K562 (cell line): ENCODE measurements at regions not wholly inside any gene's neighbourhood (a gene's known extent, or its start where the extent isn't known, plus 50 kb on each side); places are given as distances from the start of the nearest gene placed in this dataset.

Experiments
- ATAC-seq: fragments of 200-7000 bp; cut with Tn5 transposase; 3 replicates; pipeline ENCODE4 v1.9.1; 2020; ENCODE audit warnings: moderate library complexity
- BruUV-seq: library from RNA; stranded (reverse); fragments of 400-500 nt; replicated peaks from 2 replicates; lab custom pipeline; 2021; lab: Mats Ljungman, UMichigan
- CTCF ChIA-PET: fragments of 300-600 bp; formaldehyde crosslinking; extraction: SDS; loops from one replicate; lab custom pipeline; 2021; ENCODE audit warnings: low intra/inter-chr PET ratio; lab: Yijun Ruan, JAX
- POLR2A ChIA-PET: fragments of 300-600, 350-650 bp; sonication (Branson Sonifier 250); formaldehyde crosslinking; extraction: SDS; loops from one replicate; lab custom pipeline; 2021; ENCODE audit warnings: antibody characterized with exemption, inconsistent platforms; lab: Yijun Ruan, JAX
- DNase-seq, 4 experiments: peaks; one replicate each; pipeline versions ENCODE4 v3.0.0 to v3.0.0-alpha.2; 2011 to 2018; ENCODE audit warnings: low spot score in 3 of 4, mixed read lengths in 3 of 4; ENCODE audit errors: extremely low read depth in 1 of 4
- FAIRE-seq: peaks from 2 replicates; lab custom pipeline; 2011; peaks lifted over from hg19 to GRCh38; lab: Jason Lieb, UNC
- H2AFZ ChIP-seq: 2 replicates; pipeline ENCODE4 v1.6.0; 2011; ENCODE audit warnings: low read depth, low read length, control low read depth, inconsistent platforms
- H3K27ac ChIP-seq: fragments of 200-600 bp; 3 replicates; pipeline ENCODE4 v1.8.0; 2011; ENCODE audit warnings: low read depth, mild to moderate bottlenecking, control low read depth, inconsistent platforms, low read length, moderate library complexity, mixed read lengths; ENCODE audit errors: extremely low read depth
- H3K27me3 ChIP-seq, 2 experiments: fragments of 300-600 bp in 1 of 2; 2 replicates in 1 of 2; 3 replicates in 1 of 2; pipeline versions ENCODE4 v1.6.0 to v1.8.0; 2011; ENCODE audit warnings: inconsistent platforms in 2 of 2, low read length in 2 of 2, mild to moderate bottlenecking in 1 of 2, mixed read lengths in 1 of 2, moderate library complexity in 1 of 2; ENCODE audit not compliant: control insufficient read depth in 2 of 2, insufficient read depth in 2 of 2
- H3K36me3 ChIP-seq: fragments of 300-600 bp; 3 replicates; pipeline ENCODE4 v1.8.0; 2011; ENCODE audit warnings: mild to moderate bottlenecking, low read length, inconsistent platforms; ENCODE audit not compliant: control insufficient read depth, insufficient read depth
- H3K4me1 ChIP-seq, 2 experiments: fragments of 200-600 bp in 1 of 2; replicated peaks in 1 of 2; 2 replicates in 1 of 2; 3 replicates in 1 of 2; pipeline versions ENCODE4 v1.5.1 to v1.8.0; 2011; ENCODE audit warnings: inconsistent platforms in 2 of 2, low read length in 2 of 2, mild to moderate bottlenecking in 1 of 2, mixed read lengths in 1 of 2, moderate library complexity in 1 of 2; ENCODE audit not compliant: control insufficient read depth in 2 of 2, insufficient read depth in 2 of 2
- H3K4me2 ChIP-seq: 2 replicates; pipeline ENCODE4 v1.6.1; 2011; ENCODE audit warnings: low read length, control low read depth, inconsistent platforms, mixed read lengths; ENCODE audit not compliant: insufficient read depth
- H3K4me3 ChIP-seq: fragments of 200-600 bp; sonication (generic), shearing (Covaris generic); 2 replicates; pipeline ENCODE4 v1.5.1; 2016; ENCODE audit warnings: control low read depth, inconsistent platforms
- H3K79me2 ChIP-seq: fragments of 200-600 bp; 3 replicates; pipeline ENCODE4 v1.8.0; 2011; ENCODE audit warnings: low read length, inconsistent platforms; ENCODE audit not compliant: control insufficient read depth, insufficient read depth
- H3K9ac ChIP-seq, 2 experiments: 2 replicates each; pipeline versions ENCODE4 v1.6.0 to v1.6.1; 2011; ENCODE audit warnings: low read depth in 2 of 2, low read length in 2 of 2, control low read depth in 1 of 2, inconsistent platforms in 1 of 2, mild to moderate bottlenecking in 1 of 2, mixed read lengths in 1 of 2; ENCODE audit not compliant: insufficient read depth in 1 of 2
- H3K9me1 ChIP-seq: one replicate; pipeline ENCODE4 v1.6.0; 2011; ENCODE audit warnings: inconsistent platforms, mild to moderate bottlenecking, low read length, moderate library complexity; ENCODE audit not compliant: control insufficient read depth, insufficient read depth
- H3K9me3 ChIP-seq: replicated peaks from 2 replicates; pipeline ENCODE4 v1.5.1; 2011; ENCODE audit warnings: low read depth, low read length, inconsistent platforms; ENCODE audit not compliant: control insufficient read depth, insufficient read depth
- H4K20me1 ChIP-seq: replicated peaks from 2 replicates; pipeline ENCODE4 v1.6.1; 2011; ENCODE audit warnings: low read length, inconsistent platforms, mixed read lengths; ENCODE audit not compliant: control insufficient read depth, insufficient read depth
- BMI1 ChIP-seq: fragments of 150-350 bp; IDR thresholded peaks from 2 replicates; pipeline ENCODE4 v1.6.1; 2014; ENCODE audit warnings: low read length
- CHD2 ChIP-seq: IDR thresholded peaks from 2 replicates; pipeline ENCODE4 v1.6.1; 2011; ENCODE audit warnings: low read depth, low read length
- DLX4 ChIP-seq: fragments of 250-450 bp; sonication (Bioruptor Pico); IDR thresholded peaks from 2 replicates; pipeline ENCODE4 v1.6.1; 2021; ENCODE audit warnings: mild to moderate bottlenecking
- ELF1 ChIP-seq: fragments of 200-800 bp; sonication (Bioruptor generic); IDR thresholded peaks from 2 replicates; pipeline ENCODE4 v1.6.1; 2016; ENCODE audit warnings: missing genetic modification characterization, missing compliant biosample characterization
- FOSL1 ChIP-seq: fragments of 200-800 bp; sonication (Bioruptor generic); conservative IDR thresholded peaks from 2 replicates; pipeline ENCODE4 v1.6.1; 2016; ENCODE audit warnings: missing genetic modification characterization, missing compliant biosample characterization
- FOXA1 ChIP-seq: fragments of 450-650 bp; IDR thresholded peaks from 2 replicates; pipeline ENCODE4 v1.6.1; 2016; ENCODE audit warnings: mild to moderate bottlenecking, borderline replicate concordance
- HDAC8 ChIP-seq: fragments of 450-650 bp; IDR thresholded peaks from 2 replicates; pipeline ENCODE4 v1.6.1; 2016; ENCODE audit warnings: mild to moderate bottlenecking, missing genetic modification characterization, moderate library complexity, missing compliant biosample characterization
- JUND ChIP-seq, 2 experiments: IDR thresholded peaks; 2 replicates in 1 of 2; 3 replicates in 1 of 2; pipeline ENCODE4 v1.6.1; 2011; ENCODE audit warnings: borderline replicate concordance in 2 of 2, low read depth in 2 of 2, low read length in 2 of 2, improper control_type of control experiment in 1 of 2, missing biosample characterization in 1 of 2, missing genetic modification characterization in 1 of 2, missing genetic modification reagents in 1 of 2
- KDM4B ChIP-seq, 2 experiments: fragments of 450-650 bp in 1 of 2; sonication (generic) in 1 of 2; IDR thresholded peaks; 2 replicates each; pipeline ENCODE4 v1.6.1; 2016 to 2017; ENCODE audit warnings: borderline replicate concordance in 2 of 2, antibody characterized with exemption in 1 of 2, low read depth in 1 of 2, mild to moderate bottlenecking in 1 of 2
- MEF2A ChIP-seq: IDR thresholded peaks from 2 replicates; pipeline ENCODE4 v1.6.1; 2011; ENCODE audit warnings: low read depth, mild to moderate bottlenecking, low read length, moderate library complexity; ENCODE audit not compliant: control insufficient read depth
- NFE2 ChIP-seq: IDR thresholded peaks from 2 replicates; pipeline ENCODE4 v1.6.1; 2014; ENCODE audit warnings: antibody characterized with exemption, low read depth
- SIN3B ChIP-seq: fragments of 450-650 bp; IDR thresholded peaks from 2 replicates; pipeline ENCODE4 v1.6.1; 2017; ENCODE audit warnings: low read depth, mild to moderate bottlenecking, moderate library complexity
- SREBF1 ChIP-seq: fragments of 150-350 bp; IDR thresholded peaks from 2 replicates; pipeline ENCODE4 v1.6.1; 2014; ENCODE audit warnings: antibody characterized with exemption, low read depth, low read length, borderline replicate concordance
- SUPT5H ChIP-seq: fragments of 450-650 bp; IDR thresholded peaks from 2 replicates; pipeline ENCODE4 v1.6.1; 2016
- XRCC5 ChIP-seq: fragments of 200-400 bp; formaldehyde crosslinking; IDR thresholded peaks from 2 replicates; pipeline ENCODE4 v1.6.1; 2017; ENCODE audit warnings: low read depth, mild to moderate bottlenecking, low read length
- ZMIZ1 ChIP-seq, 2 experiments: fragments of 150-350 bp in 1 of 2; IDR thresholded peaks; 2 replicates each; pipeline ENCODE4 v1.6.1; 2012 to 2016; ENCODE audit warnings: low read depth in 2 of 2, low read length in 2 of 2, mild to moderate bottlenecking in 1 of 2, moderate library complexity in 1 of 2
- WGBS: fragments of 100-300 bp; shearing (Covaris generic); methylation state at CpG from one replicate; pipeline ENCODE4 v1.1.6; 2016; ENCODE audit warnings: low coverage, mixed read lengths; ENCODE audit not compliant: insufficient coverage; ENCODE audit errors: missing lambda C conversion rate; 5-methylcytosine and 5-hydroxymethylcytosine counted together
- in situ Hi-C: fragments of 300-500 bp; cut with MboI; formaldehyde crosslinking; loops from 4 replicates; pipeline ENCODE4 v1.15.0; 2018; ENCODE audit warnings: inconsistent platforms, mixed read lengths
- intact Hi-C: fragments of 100-400 bp; cut with micrococcal nuclease; formaldehyde crosslinking; loops from 2 replicates; pipeline ENCODE4 v1.14.2; 2022
- TF ChIP-seq, protein P1 (sequence below): fragments of 450-650 bp; IDR thresholded peaks from 2 replicates; pipeline ENCODE4 v1.6.1; 2016; ENCODE audit warnings: mild to moderate bottlenecking

DNA sequence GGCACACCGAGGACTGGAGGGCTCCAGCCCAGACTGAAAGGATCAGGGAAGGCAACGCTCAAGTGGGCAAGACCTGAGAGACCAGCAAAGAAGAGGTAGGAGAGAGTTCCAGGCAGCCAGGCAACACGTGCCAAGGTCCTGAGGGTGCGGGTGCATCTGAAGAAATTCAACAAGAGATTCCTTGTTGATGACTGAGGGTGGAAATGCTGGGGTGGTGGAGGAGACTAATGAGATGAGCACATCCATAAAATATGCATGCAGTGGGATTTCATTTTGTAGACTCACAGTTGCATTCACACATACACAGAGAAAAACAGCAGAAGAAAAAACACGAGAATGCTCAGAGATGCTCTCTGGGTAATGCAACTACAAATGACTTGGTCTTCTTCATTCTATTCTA is 154.8 kb upstream of the FOXF1 start:
- Histone ChIP-seq H3K27me3 (peaks cover 8 to 52% of the 10 kb centered on the region in 2 experiments; a peak in 4 of 5 replicates), H3K36me3 (no peaks in the 10 kb centered on the region), H2AFZ (no peak overlapping the region), H3K27ac (no peak overlapping the region), H3K9me3 (no peaks in the 10 kb centered on the region), H3K4me2 (no peak overlapping the region), H3K9ac (no peak overlapping the region), H3K79me2 (no peaks in the 10 kb centered on the region), H3K4me3 (no peak overlapping the region), H3K9me1 (no peaks in the 10 kb centered on the region), H3K4me1 (no peaks in the 10 kb centered on the region), H4K20me1 (0 out of 2 replicates have a peak, but pooled peaks cover 3% of the 10 kb centered on the region)
- ATAC-seq (no peak), DNase-seq (no peak), FAIRE-seq (no peak)
- ChIA-PET CTCF (no interaction called here), POLR2A (interaction anchor here (0.9 to 1.0 kb wide), 2 partner anchors 13 to 17 kb away, joined by 3 read pairs; no protein-coding TSS in a partner anchor)
- in situ Hi-C loops, result no loop called here
- BruUV-seq, result no TSS peak
- intact Hi-C loops, result no loop called here
- 0% methylated on average over 5 of the region's 5 CpGs for WGBS
- TF ChIP-seq, protein P1, sequence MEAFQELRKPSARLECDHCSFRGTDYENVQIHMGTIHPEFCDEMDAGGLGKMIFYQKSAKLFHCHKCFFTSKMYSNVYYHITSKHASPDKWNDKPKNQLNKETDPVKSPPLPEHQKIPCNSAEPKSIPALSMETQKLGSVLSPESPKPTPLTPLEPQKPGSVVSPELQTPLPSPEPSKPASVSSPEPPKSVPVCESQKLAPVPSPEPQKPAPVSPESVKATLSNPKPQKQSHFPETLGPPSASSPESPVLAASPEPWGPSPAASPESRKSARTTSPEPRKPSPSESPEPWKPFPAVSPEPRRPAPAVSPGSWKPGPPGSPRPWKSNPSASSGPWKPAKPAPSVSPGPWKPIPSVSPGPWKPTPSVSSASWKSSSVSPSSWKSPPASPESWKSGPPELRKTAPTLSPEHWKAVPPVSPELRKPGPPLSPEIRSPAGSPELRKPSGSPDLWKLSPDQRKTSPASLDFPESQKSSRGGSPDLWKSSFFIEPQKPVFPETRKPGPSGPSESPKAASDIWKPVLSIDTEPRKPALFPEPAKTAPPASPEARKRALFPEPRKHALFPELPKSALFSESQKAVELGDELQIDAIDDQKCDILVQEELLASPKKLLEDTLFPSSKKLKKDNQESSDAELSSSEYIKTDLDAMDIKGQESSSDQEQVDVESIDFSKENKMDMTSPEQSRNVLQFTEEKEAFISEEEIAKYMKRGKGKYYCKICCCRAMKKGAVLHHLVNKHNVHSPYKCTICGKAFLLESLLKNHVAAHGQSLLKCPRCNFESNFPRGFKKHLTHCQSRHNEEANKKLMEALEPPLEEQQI, result no peak
- TF ChIP-seq ELF1 (tag) (no peak), DLX4 (CRISPR knock-in tag) (no peak), NFE2 (no peak), SIN3B (no peak), KDM4B (IDR thresholded peaks at IDR 0.05; ENCODE audit: borderline replicate concordance in 2 of 2, low read depth in 1 of 2) (no peak), SREBF1 (no peak), FOSL1 (tag) (no peak), ZMIZ1 (IDR thresholded peaks at IDR 0.05; ENCODE audit: low read depth in 2 of 2, low read length in 2 of 2) (no peak), BMI1 (no peak), MEF2A (no peak), FOXA1 (no peak), SUPT5H (no peak), HDAC8 (tag) (no peak), CHD2 (no peak), XRCC5 (no peak), JUND (IDR thresholded peaks at IDR 0.05; ENCODE audit: borderline replicate concordance, low read depth, low read length) (no peak), JUND (tag; IDR thresholded peaks at IDR 0.05; ENCODE audit: borderline replicate concordance, low read depth, low read length) (no peak)
